Peyer's patch (tissue), 4 donors: ENCODE measurements at regions not wholly inside any gene's neighbourhood (a gene's known extent, or its start where the extent isn't known, plus 50 kb on each side); places are given as distances from the start of the nearest gene placed in this dataset.

ENCODE experiments used
- CTCF ChIP-seq, 6 experiments: fragments of 450-650 bp in 4 of 6; fragments of 200-600 bp in 2 of 6; sonication (generic) in 1 of 6; IDR thresholded peaks; one replicate each; pipeline ENCODE4 v1.5.1; 2017 to 2019; ENCODE audit warnings: antibody characterized with exemption in 6 of 6, mild to moderate bottlenecking in 3 of 6, moderate library complexity in 1 of 6
- POLR2A ChIP-seq, 2 donors: fragments of 450-650 bp; IDR thresholded peaks; one replicate each; pipeline ENCODE4 v1.5.1; 2017; ENCODE audit warnings: antibody characterized with exemption in 2 of 2, mild to moderate bottlenecking in 2 of 2, moderate library complexity in 2 of 2

- TF ChIP-seq CTCF (IDR thresholded peaks at IDR 0.05) = no peak
- no peak for TF ChIP-seq POLR2A (IDR thresholded peaks at IDR 0.05)
Observed at GRCh38 chr12:111203969-111204368, 164.9 kb downstream of the PHETA1 start.
